NK-92 (cell line): ENCODE measurements at regions not wholly inside any gene's neighbourhood (a gene's known extent, or its start where the extent isn't known, plus 50 kb on each side); places are given as distances from the start of the nearest gene placed in this dataset.

Source experiments
- DNase-seq: peaks from one replicate; lab custom pipeline; 2025; ENCODE audit not compliant: unreplicated experiment; lab: John Stamatoyannopoulos, UW

DNA sequence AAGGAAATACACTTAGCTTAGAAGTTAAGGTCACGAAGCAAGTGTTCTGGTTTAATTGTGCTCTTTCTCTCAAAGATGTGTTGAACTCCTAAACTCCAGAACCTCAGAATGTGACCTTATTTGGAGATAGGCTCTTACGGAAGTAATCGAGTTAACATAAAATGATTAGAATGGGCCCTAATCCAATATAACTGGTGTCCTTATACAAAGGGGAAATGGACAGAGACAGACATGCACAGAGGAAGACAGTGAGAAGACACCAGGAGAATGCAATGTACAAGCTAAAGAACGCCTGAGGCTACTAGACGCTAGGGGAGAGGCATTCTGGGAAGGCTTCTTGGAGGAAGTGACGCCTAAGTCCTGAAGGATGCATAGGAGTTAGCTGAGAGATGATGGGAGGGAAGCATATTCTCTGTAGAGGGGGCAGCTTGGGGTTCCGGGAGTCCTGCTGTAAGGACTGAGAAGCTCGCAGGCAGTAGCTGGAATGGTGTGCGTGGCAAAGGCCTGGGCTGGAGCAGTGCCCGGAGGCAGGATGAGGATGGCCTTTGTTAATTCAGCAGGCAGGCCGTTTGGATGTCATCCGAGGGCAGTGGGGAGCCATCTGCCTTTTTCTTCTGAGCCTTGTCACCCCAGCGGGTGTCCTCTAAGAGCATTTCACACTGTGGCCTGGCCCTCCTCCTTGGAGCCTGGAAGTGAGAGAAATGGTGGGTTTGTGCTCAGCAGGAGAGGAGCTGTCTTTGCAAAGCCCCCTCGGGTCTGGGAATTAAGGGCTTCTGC lies 513.4 kb downstream of the SHQ1 start:
- no peak for DNase-seq

DNA sequence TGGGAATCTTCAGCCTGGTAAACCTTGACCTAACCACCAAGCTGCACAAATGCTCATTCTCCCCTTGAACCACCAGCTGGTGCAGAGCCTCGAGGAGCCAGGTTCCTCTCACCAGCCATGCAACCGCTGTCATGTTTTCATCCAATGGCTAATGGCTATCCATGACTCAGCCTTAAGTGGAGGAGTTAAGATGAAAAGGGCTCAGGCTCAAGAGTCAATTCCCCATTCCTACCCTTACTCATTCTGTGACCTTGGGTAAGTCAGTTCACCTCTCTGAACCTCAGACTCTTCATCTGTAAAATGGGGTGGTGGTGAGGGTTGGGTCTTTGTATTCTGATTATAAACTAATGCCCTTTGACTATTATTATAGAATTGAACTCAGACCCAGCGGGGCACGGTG lies 515.6 kb downstream of the SHQ1 start:
- no peak for DNase-seq

DNA sequence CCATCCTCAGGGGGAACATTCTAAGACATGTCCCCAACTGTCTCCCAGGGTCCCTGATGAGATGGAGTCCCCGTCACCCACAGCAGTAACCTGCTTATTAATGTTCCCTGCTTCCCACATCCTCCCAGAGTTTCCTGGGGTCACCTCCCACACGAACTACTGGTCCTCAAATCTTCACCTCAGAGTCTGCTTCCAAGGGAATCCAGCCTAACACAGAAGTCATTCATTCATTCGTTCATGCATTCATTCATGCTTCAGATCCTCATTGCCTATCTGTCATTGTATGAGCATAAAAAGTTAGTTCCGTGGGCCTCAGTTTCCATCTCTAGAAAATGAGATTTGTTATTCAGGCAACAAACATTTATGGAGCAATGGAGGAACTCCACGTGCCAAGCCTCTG lies 516.2 kb downstream of the SHQ1 start:
- DNase-seq, result no peak

DNA sequence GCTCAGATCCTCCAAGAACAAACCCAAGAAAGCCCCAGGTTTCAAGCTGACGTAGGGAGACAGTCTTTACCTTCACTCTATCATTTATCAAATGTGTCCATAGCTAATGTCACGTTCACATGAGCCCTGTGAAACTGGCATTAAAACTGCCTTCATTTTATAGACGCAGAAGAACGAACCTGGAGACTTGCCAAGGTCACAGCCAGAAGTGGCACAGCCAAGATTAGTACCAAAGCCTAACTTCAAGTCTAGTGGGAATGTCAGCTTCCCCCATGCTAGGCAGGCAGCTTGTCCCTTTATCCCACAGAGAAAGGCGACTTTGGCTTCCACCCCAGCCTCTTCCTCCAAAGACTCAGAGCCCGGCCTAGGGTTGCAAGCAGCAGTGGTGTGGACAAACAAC lies 517.2 kb downstream of the SHQ1 start:
- no peak for DNase-seq

DNA sequence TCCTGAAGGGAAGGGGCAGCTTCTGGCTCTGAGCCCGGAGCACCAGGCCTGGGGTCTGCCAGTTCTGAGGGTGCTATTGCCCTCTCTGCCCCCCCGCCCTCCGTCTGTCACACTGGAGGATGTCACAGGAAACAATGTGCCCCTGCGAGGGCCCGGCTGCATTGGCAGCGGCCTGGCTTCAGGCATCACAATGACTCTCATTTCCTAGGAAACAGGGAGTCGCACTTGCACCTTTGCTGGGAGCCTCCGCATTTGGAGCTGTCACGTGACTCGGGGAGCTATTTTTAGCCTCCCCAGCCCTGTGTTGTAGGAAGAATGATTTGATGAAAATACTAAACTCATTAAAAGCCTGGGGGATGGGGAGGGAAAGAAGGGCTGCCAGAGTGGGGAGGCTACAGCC lies 518.9 kb downstream of the SHQ1 start:
- DNase-seq, result no peak

DNA sequence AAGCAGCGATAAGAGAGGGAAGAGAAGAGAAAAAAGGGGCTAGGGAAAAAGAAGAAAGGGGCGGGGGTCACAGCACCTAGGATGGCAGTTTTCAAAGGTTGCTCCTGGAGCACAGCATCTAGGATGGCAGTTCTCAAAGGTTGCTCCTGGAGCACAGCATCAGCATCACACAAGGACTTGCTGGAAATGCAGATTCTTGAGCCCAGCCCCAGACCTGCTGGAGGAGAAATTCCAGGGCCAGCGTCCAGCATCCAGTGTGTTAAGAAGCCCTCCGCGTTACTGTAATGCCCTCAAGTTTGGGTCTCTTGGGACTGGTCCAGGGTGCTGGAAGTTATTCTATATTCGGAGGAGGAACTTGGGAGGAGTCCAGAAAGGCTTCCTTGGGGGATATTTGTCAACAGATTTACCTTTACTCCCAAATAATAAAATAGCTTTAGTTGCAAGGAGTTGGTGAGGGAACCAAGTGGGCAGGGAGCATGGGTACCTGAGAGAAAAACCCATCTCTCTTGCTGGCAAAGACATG lies 519.4 kb downstream of the SHQ1 start:
- DNase-seq, result no peak

DNA sequence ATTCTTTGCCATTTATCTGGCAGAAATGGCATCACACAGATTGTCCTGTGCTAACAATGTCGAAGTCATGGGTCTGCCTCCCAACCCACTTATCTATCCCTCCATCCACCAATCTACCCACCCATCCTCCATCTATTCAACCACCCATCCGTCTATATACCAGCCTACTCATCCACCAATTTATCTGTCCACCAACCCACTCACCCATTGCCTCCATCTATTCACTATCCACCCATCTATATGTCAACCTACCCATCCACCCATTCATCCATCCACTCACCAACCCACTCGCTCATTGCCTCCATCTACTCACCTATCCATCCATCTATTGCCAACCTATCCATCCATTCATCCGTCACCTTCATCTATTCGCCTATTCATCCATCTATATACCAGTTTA lies 521.2 kb downstream of the SHQ1 start:
- no peak for DNase-seq

DNA sequence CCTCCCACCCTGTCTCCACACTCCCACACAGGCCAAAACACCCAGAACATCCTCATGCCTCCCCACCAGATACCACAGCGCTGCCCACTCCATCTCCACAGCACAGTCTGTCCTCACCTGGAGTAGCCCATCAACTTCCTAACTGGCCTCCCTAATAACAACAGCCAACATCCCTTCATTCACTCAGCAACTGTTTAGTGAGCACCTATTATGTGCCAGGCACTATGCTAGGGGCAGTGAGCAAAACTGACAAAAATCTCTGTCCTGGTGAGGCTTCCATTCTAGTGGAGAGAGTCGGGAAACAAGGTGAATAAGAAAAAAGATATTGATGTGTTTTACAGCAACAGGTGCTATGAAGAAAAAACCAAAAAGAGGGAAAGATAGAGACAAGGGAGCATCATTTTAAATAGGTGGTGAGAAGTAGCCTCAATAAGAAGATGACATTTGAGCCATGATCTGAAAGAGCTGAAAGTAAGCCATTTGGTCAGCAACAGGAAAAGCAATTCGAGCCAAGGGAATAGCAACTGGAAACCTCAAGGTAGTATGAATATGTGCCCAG lies 523.9 kb downstream of the SHQ1 start:
- DNase-seq, result no peak

DNA sequence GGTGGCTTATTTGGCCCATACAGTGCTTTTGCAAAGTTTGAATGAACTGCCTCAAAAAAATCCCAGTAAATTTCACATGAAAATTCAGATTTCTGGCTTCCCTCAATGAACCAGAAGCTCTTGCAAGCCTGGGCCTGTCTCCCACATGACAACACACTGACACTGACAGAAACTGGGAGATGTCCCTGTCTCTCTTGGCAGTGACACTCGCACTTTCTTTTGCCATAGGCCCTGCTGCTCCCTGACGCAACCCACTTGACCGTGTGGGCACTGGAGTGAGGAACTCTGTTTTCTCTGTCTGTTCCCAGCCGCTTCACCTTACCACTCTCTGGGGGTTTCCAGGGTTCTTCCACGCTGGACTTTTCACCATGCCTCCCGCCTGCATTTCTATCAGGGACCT lies 524.5 kb downstream of the SHQ1 start:
- DNase-seq, result no peak

DNA sequence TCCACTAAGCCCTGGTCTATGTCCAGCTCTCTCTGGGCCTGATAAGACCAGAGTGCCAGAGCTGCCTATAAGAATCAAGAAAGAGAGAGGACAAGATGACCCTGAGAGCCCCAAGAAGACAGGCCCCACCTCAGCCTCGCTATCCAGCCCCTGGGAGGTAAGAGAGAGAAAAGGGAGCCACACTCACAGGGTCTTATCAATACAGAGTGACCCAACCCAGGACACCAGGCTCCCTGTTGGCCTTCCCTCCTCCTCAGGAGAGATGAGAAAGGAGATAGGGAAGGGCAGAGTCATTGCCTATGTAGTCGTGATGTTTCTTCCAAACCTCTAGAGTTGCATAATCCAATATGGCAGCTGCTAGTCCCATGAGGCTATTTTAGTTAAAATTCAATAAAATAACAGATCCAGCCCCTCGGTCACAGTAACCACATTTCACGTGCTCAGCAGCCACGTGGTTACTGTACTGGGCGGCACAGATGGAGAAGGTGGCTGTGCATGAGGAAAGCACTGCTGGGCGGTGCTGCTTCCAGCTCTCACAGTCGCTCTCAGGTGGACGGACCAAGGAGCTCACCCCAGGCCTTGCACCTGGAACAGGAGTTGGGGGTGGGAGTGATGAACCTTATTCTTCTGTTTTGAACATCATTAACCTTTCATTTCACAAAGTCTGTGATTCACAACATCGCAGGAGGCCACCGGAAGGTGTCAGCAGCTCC lies 525.8 kb downstream of the SHQ1 start:
- DNase-seq, result no peak

DNA sequence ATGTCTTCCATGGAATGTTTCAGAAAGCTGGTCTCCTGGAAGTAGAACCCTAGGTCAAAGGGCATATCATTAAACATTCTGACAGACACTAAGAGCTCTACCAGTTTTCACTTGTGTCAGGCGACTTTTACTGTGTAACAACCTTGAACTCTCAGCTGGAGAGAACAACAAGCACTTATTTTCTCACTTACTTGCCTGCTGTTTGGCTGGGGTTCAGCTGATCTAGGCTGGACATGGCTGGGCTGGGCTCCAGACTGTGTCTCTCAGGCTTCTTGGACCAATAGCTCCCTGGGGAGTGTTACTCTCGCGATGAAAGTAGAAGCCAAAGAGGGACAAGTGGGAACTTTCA lies 527.3 kb downstream of the SHQ1 start:
- no peak for DNase-seq

DNA sequence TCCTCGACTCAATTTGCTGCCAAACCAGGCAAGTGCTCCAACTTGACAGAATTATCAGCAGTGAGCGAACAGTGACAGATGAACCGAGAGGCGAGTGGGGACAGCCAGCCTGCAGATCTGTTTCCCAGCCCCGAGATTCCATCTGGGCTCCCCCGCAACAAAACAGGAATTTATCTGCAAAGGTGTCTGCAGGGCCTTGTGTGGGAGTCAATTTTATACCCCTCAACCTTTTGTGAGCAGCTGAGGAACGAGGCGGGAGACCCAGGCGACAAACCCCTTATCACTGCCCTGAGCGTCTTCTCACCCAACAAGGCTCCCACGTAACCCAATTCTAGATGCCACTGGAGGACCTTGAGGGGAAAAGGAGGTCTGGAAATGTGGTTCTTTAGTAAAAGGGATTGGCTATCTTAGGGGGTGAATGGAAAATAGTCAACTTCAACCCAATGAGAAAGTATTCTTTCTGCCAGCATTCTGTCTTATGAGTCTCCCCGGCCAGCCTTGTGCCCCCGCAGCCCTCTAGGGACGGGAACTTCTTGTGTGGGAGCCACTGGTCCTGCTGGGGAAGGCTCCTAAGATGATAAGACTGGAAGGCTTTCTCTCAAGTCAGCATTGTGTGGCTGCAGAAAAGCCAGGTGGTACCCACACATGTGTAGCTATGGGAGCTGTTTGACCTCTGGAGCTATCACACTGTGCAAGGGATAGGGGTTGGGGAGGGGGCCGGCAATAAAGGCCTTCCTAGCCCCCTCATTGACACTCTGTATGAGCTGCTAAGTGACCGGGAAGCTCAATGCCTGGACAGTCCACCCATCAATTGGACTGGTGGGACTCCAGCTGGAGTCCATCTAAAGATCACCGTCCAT lies 527.9 kb downstream of the SHQ1 start:
- no peak for DNase-seq

DNA sequence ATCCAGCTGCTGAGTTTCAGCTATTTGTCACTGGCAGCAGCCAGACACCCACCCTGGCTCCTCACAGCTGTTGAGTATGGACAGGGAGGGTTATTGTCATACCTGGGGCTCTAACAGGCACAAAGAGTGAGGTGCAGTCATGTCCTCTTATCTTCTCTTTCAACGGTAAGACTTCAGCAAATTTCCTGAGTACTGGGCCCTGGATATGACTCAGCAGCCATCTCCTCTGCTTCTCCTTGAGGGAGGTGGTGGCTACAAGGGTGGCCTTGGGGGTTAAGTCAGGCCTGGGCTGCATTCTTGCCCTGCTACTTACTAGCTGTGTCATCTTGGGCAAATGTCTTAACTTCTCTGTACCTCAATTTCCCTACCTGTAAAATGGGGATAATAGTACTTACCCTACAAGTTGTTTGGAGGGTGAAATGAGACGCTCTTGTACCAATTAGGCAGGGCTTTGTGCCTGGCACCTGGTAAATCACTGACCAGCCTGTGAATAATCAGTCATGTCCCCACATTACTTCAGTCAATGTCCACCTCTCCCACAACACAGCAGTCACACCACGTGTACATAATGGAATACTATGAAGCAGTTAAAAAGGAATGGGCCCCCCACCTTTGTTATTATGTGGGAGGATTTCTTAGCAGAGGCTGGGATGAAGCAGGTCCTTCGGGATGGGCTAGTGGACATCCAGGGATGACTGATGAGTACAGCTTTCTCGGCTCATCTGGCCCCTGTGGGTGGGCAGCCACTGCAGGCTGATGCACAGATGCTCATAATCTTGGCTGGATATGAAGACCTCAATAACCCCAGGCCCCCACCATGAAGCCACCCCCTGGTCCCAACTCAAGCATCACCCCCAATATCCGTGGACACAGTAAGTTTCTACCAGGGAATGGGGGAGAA lies 528.8 kb downstream of the SHQ1 start:
- no peak for DNase-seq

DNA sequence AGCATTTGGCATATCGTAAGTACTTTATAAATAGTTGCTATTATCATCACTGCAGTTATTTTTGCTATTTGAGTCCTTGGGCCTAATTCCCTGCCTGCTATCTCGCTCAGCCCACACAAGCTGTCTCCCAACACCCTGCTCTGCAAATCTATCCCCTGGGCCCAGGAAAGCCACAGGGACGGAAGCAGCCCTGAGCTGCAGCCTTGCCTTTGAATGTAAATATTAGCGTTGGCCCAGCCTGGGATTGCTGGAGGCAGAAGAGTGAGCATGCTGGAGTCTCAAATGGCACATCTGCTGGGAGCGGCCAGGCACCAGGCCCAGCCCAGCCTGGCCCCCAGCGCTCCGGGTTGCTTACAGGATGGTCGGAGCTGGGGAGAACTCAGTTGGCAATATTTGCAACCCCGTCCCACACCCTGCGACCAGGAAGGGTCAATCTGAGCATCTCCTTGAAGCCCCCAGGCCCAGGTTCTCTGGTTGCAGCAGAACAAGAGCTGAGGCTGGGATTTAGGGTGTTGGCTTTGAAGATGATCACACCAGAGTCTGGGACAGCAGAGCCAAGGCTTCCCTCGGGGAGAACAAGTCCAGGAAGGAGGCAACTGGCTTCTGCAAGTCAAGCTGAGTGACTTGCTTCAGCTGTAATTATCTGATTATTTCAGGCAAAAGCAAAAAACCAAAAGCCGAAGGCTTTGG lies 529.6 kb downstream of the SHQ1 start:
- no peak for DNase-seq

DNA sequence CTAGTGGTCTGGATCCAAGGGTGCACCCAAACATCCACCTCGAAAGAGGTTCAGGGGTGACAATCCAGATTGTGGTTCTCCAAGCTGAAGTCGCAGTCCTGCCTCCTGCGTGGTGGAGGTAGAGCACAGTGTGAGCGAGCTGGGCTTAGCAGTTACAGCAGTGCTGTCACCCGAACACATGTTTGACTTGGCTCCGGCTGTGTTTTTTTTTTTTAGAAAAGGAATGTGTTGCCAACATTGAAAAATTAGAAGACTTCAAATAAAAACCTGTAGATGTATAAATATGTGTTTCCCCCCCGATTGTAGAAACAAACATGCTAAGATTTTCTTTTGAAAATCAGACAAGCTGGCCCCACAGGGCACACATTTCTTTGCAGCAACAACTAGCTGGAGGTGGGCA lies 530.8 kb downstream of the SHQ1 start:
- no peak for DNase-seq

DNA sequence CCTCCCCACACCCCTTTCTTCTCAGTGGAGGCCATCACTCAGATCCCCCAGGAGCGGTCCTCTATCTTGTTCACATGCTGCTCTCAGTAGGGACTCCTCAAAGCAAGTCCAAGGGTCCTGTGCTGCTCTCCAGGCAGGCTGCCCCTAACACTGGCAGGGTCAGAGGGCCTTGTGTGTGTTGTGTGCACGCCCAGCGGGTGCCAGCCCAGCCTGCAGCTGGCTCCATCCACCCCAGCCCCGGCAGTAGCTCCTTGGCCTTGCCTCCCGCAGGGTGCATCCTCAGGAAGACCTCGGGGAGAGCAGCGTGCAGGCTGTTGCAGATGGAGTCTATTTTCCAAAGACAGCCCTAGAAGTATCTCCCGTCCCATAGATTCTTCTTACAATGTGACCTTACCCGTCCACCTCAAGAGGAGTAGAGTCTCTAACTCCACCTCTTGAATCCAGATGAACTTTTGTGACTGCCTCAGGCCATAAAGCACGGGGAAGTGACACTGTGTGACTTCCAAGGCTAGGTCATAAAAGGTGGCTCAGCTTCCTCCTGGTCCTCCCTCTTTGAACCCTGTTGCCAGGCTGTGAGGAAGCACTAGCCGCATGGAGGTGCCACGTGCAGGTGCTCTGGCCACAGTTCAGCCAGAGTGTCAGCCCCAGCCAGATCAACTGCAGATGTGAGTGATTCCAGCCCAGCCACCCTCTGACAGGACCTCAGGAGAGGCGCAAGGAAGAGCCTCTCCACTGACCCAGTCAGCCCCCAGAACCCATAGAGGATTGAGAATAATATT lies 531.6 kb downstream of the SHQ1 start:
- DNase-seq, result no peak

DNA sequence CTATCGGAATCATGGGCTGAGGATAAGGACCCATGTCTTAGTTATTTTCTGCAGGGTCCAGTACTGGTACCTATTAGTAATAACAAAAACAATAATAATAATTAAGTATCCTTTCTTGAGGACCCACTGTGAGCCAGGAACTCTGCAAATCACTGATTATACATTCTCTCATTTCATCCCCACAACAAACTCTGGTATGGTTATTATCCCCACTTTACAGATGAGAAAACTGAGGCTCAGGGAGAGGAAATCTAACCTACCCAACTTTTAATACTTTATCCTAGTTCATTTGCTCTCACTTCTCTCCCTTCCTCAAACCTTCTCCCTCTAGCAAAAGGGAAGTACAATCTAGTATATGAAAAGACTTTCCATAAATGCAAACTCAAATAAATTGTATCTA lies 528.4 kb upstream of the PROK2 start:
- DNase-seq, result no peak

DNA sequence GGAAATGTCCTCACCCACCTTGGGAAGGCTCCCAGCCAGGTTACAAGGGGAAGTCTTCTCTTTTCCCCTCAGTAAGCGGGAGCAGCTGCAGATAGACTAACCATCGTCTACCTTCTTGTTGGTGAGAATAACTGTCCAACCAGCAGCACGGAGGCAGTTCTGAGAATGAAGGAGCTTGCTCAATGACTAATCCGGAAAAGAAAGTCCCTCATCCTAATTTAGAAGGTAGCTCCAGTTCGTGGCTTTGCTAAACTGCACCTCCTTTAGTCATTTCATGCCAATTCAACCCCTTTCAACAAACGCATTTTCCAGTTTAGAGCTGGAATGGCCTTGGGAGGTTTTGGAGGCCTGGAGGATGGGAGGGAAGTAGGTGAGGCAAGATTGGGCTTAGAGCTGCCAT lies 527.4 kb upstream of the PROK2 start:
- no peak for DNase-seq

DNA sequence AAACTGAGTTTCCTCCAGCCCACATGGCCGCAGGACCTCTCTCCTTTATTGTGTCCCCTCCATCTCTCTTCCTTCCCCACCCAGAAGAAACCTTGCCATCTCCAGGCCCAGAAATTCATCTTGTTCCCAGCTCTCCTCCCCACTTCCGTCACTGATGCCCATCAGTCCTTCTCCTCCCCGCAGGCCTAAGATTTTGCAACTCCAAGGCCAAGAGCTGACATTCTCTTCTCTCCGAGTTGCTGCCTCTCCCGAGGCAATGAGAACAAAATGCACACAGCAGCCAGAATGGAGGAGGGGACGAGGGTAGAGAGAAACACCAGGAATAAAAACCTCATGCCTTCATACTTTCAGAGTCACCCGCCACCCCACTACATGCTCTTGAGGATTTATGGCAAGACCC lies 526.5 kb upstream of the PROK2 start:
- DNase-seq, result no peak
